Right hindlimb (tissue), 1 donor: ENCODE measurements at regions not wholly inside any gene's neighbourhood (a gene's known extent, or its start where the extent isn't known, plus 50 kb on each side); places are given as distances from the start of the nearest gene placed in this dataset.

Source experiments
- DNase-seq: peaks from one replicate; pipeline ENCODE4 v3.0.0-alpha.2; 2018

DNA sequence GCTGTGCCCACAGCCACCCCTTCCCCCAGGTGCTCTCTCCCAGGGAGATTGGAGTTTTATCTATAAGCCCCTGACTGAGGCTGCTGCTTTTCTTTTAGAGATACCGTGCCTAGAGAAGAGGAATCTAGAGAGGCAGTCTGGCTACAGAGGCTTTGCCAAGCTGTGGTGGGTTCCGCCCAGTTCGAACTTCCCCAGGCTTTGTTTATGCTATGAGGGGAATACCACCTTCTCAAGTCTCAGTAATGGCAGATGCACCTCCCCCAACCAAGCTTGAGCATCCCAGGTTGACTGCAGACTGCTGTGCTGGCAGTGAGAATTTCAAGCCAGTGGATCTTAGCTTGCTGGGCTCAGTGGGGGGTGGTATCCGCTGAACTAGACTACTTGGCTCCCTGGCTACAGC is 157.4 kb downstream of the CAAP1 start:
- DNase-seq, result no peak

DNA sequence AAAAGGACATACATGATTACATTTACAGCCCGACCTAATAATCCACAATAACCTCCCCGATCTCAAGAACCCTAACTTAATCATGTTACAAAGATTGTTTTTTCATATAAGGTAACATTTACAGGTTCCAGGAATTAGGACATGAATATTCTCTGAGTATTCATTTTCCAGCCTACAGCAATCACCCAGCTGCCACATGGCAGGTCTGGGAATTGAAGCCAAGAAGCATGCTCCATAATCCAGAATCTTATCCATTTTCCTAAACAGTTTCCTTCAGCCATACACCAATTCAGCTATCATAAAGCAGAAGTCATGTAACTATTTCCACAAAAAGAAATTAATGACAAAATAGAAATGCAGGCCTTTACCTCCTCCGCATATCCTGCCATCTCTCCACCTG is 163.4 kb downstream of the CAAP1 start:
- no peak for DNase-seq

DNA sequence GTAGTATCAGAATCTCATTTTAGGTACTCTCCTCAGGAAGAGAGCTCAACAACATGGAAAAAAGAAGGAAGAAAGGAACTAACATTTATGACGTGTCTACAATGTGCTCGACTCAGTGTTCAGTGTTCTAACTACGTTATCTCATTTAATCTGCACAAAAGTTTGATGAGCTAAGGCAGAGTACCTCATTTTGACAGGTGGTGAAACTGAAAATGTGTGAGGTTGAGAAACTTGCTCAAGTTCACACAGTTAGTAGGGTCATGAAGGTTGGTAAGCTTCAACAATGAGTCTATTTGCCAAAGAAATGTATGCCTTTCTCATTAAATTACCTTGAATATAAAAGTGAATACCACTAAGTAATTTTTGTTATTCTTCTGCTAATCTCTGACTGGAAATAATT is 165.1 kb downstream of the CAAP1 start:
- DNase-seq, result no peak

DNA sequence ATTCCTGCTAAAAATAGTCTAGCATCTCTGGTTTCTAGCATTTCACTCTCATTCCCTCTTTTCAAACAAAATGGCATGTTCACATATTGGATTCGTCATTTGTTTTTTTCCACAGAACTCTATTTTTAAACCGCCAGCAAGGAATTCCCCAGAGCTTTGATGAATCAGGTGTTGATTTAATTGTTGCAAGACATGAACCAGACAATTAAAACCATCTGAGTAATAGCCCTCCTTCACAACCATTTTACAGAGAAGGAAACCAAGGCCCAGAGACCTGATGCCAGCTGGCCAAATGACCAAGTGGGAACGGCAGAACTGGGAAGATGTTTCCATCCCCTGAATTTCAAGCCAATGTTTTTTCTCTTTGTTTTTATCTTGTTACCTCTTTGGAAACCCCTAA is 167.0 kb downstream of the CAAP1 start:
- no peak for DNase-seq

- no peak for DNase-seq
These were observed 169.1 kb downstream of the CAAP1 start for GRCh38 chr9:26723486-26723885.

DNA sequence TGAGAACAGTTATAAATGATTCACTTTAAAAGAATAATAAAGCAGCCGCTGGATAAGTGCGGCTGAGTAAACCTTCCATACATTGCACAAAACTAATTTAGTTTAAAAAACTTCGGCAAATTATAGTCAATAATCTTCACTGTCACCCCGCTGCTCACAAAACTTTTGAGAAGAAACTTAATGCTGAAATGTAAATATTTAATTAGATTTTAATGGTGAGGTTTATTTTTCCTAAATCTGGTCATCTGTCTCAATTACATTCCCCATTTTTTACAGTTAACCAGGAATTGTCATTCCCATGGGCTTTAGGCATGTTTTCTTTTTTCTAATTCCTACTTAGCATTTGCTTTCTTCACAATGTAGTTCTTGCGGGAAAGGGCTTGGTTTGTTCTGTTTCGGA is 169.8 kb downstream of the CAAP1 start:
- DNase-seq, result no peak

DNA sequence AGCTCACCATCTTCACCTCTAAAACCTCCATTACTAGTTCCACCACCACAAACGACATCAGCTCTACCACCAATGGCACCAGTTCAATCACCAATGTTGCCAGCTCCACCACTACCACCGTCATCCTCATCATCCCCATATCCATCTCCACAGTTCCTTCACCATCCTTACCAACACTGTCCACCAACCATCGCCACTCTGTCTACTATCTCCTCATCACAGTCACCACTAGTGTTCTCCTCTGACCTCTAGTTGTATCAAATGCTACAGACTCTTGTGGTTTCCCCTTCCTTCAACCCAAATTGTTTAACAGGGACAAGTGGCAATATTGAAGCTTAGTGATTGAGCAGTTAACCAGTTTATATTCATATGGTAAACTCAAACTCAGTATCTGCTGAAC is 182.6 kb downstream of the CAAP1 start:
- no peak for DNase-seq

- no peak for DNase-seq
These were observed 186.4 kb downstream of the CAAP1 start for GRCh38 chr9:26706223-26706622.

- no peak for DNase-seq
These were observed 197.3 kb downstream of the CAAP1 start for GRCh38 chr9:26695298-26695622.

GRCh38 chr9:26694381-26695297 is 198.0 kb downstream of the CAAP1 start:
- no peak for DNase-seq

DNA sequence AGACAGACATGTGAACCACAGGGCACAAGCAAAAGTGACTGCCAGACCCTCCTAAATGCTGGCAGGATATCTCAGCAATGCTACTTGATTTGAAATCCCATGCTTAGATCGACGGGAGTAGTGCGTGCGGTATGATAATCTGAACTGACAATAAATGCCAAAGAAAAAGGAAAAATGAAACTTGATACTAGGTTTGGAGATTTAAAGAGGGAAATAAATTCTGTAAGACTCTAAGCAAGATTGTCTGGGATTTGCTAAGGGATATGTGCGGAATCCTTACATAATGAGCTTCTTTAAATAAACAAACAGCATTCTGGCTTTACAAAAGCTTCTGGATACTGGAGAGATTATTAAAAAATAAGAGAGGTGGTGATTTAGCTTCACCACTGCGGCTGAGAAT is 203.6 kb downstream of the CAAP1 start:
- DNase-seq, result no peak

DNA sequence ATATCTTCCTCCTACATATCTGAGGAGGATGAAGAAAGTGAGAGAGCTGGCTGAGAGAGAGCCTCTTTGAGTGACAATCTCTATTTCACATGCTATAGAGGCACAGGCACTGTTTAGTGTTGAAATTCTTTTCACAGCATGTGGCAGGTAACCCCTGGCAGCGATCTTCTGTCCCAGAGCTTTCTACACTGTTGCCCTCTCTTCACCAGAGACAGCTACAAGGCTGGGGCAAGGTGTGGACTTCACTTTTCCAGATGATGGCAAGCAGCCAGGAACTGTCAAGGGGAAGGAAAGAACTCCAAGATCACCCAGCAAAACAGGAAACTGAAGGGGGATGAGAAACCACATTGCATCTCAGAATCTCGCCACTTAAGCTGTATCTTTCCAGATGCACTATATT is 205.2 kb downstream of the CAAP1 start:
- DNase-seq, result peak; percentile 21

DNA sequence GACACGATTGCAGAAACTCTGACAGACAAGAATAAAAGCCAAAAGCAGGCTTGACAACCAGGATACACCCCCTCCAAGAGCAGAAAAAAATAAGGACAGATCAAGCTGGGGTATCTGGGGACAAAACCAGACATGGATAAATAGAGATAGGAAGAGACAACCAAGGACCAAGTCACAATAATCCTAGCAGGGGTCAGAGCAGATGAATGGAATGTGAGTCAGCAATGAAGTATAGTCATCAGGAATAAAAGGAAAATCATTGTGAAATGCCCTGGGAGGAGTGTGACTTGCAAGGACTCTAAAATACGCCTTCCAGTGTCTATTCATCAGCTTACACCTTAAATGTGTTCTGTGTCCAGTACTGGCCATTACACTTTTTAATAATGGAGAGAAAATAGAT is 206.8 kb downstream of the CAAP1 start:
- DNase-seq, result no peak

- no peak for DNase-seq
These were observed 208.6 kb downstream of the CAAP1 start for GRCh38 chr9:26684029-26684428.

GRCh38 chr9:26682796-26683496 is 209.7 kb downstream of the CAAP1 start:
- DNase-seq, result no peak

GRCh38 chr9:26682041-26682440 is 210.6 kb downstream of the CAAP1 start:
- DNase-seq, result no peak

DNA sequence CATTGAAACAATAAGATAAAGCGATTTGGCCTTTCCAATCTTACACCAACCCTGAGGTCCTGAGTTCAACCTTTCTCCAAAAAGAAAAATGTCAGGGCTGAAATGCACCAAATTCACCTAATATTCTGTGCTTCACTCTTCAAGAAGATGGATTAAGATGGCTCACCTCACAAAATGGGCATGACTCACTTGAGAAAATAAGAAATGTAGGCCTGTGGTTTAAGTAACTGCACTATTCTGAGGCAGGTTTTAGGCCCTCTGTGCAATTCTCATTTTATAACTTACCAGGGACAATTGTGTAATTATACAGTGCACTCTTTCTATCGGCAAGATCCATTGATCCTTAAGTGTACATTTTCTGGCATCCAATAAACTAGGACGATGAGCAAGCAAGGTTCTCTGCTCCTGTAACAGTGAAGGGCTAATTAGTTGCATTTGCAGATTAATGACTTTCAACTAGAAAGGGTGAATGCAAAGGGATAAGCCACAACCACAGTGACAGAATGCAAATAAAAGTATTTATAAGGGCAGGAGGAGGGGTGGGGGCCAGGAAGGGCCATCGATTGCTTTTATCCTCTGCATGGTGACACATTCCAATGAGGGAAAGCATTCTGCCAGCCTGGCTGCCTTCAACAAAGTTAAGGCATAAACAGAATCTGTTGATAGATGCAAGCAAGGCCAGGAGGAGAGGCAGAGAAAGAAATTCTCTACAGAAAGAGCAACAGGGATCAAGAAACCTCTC is 214.5 kb downstream of the CAAP1 start:
- DNase-seq, result no peak

GRCh38 chr9:26675035-26675434 is 217.6 kb downstream of the CAAP1 start:
- no peak for DNase-seq

DNA sequence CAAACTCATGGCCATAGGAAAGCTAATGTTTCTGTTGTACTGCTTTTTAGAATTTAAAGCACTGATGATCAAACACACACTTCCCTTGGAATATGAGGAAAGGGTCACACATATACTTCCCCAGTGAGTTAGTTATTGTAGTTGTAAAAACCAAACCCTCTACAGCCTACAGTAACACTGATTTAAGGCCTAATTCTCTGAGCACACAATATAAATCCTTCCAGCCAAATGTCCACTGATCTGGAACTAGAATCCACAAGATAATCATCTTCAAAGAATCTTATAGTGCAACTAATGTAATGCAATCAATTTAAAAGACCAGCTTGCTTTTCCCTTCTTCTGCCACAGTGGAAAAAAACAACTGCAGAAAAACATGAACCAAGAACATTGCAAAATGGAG is 219.3 kb downstream of the CAAP1 start:
- no peak for DNase-seq

- no peak for DNase-seq
These were observed 222.6 kb downstream of the CAAP1 start for GRCh38 chr9:26669701-26670670.

GRCh38 chr9:26667882-26668281 is 224.7 kb downstream of the CAAP1 start:
- DNase-seq, result no peak

DNA sequence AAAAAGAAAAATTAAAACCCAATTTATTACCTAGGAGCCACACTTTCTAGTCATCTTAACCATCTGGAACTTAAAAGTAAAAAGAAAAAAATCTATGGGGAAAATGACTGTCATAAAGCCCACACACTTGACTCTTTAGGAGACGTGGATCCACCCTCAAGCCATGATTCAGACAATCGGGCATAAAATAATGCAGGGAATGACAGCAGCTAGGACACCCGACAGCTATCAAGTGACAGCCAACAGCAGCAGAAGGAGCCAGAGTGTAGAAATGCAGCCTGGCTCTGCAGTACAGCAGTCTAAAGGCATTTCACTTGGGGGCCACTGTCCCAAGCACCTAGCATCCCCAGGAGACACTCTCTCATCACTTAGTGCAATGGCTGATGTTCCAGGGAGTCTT is 226.9 kb downstream of the CAAP1 start:
- no peak for DNase-seq
